ENCODE measurements at regions not wholly inside any gene's neighbourhood (a gene's known extent, or its start where the extent isn't known, plus 50 kb on each side); places are given as distances from the start of the nearest gene placed in this dataset.

GRCh38 chr5:173413471-173413982, 85.3 kb upstream of the STC2 start:
- no peaks in the 10 kb centered on the region for H3K4me1 Mint-ChIP-seq (ENCODE audit: low read depth, unreplicated experiment)
- no peak for TF ChIP-seq CTCF (IDR thresholded peaks at IDR 0.05; ENCODE audit: partially characterized antibody, unreplicated experiment)
- H3K4me3 Mint-ChIP-seq (ENCODE audit: unreplicated experiment): no peak overlapping the region
- peaks cover 3% of the 10 kb centered on the region for H3K27me3 Mint-ChIP-seq (ENCODE audit: unreplicated experiment)
- peaks cover 10% of the 10 kb centered on the region for H3K36me3 Mint-ChIP-seq (ENCODE audit: unreplicated experiment)
- no peak overlapping the region for H3K27ac Mint-ChIP-seq (ENCODE audit: unreplicated experiment)
- H3K9me3 Mint-ChIP-seq (ENCODE audit: unreplicated experiment): peaks cover 6% of the 10 kb centered on the region
- no peak for DNase-seq

- TF ChIP-seq CTCF (IDR thresholded peaks at IDR 0.05; ENCODE audit: partially characterized antibody, unreplicated experiment): no peak
- H3K27ac Mint-ChIP-seq (ENCODE audit: unreplicated experiment): no peak overlapping the region
- peaks cover 3% of the 10 kb centered on the region for H3K27me3 Mint-ChIP-seq (ENCODE audit: unreplicated experiment)
- DNase-seq: no peak
- H3K9me3 Mint-ChIP-seq (ENCODE audit: unreplicated experiment): peaks cover 6% of the 10 kb centered on the region
- H3K4me3 Mint-ChIP-seq (ENCODE audit: unreplicated experiment): no peak overlapping the region
- peaks cover 5% of the 10 kb centered on the region for H3K36me3 Mint-ChIP-seq (ENCODE audit: unreplicated experiment)
- H3K4me1 Mint-ChIP-seq (ENCODE audit: low read depth, unreplicated experiment): no peaks in the 10 kb centered on the region
These were observed 84.4 kb upstream of the STC2 start for GRCh38 chr5:173412566-173412965.

DNA sequence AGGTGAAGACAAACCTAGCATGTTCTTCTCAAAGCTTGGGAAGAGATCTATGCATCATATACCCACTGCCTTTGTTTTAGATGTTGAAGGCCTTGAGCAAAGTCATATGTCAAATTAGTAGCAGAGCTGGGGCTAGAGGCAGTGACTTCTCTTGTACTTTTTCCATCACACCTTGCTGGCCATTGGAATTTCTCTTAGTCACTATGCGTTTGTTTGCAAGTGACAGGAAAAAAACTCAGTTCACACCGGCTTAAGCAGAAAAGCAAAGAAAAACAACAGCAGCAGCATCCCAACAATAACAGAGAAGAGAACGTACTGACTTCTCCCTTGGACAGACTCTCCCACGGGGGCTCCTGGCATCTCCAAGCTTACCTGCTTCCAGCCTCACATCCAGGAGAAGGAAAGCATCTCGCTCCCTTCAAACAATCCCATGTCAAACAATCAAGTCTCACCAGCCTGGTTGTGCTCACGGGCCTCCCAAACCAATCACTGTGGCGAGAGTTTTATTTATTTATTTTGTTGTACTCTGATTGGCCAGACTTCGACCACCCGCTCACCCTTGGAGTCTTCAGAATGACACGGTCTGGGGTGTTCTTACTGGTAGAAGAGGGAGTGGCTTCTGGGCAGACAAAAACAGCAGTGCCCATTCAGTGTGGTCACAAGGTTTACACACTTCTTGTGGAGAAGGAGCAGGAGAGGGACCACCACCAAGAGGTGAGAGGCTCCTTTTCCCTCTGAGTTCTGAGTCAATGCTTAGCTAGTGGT, 83.8 kb upstream of the STC2 start:
- Mint-ChIP-seq H3K9me3 (ENCODE audit: unreplicated experiment) (peaks cover 5% of the 10 kb centered on the region), H3K27me3 (ENCODE audit: unreplicated experiment) (peaks cover 3% of the 10 kb centered on the region), H3K36me3 (ENCODE audit: unreplicated experiment) (peaks cover 2% of the 10 kb centered on the region), H3K4me3 (ENCODE audit: unreplicated experiment) (no peak overlapping the region), H3K27ac (ENCODE audit: unreplicated experiment) (no peak overlapping the region), H3K4me1 (ENCODE audit: low read depth, unreplicated experiment) (no peaks in the 10 kb centered on the region)
- TF ChIP-seq CTCF (IDR thresholded peaks at IDR 0.05; ENCODE audit: partially characterized antibody, unreplicated experiment): no peak
- DNase-seq: no peak

DNA sequence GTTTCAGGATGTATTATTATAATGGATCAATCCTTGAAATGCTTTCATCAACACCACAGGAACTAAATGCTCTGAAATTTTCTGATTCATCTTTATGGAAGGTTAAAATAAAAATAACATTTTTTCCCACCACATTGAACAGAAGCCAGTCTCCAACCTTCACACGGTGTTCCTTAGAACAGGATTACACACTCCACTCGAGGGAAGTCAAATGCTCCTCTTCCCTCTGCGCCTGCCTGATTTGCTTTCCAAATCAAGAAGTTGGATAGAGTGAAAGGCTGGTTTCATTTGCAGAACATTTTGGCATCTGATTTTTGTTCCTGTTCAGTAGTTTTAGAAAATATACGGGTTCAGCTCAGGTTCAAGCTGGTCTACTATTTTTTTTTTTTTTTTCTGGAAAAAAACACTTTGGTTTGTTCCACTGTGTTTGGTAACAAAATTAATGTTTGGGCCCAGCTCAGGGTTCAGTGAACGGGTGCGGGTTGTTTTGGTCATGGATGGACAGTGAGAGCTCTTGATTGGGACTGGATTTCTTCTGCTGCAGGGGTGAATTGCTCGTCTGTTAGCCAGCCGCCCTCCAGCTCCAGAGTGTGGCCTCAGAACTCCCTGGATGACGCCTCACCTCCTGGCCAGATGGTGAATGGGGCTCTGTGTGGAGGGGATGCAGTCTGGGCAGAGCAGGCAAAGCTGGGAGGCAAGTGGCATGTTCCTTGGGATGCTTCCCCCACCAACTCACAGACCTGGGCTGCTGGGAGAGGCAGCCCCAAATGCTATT, 82.4 kb upstream of the STC2 start:
- Mint-ChIP-seq H3K9me3 (ENCODE audit: unreplicated experiment) (peaks cover 4% of the 10 kb centered on the region), H3K27ac (ENCODE audit: unreplicated experiment) (no peak overlapping the region), H3K4me3 (ENCODE audit: unreplicated experiment) (no peak overlapping the region), H3K36me3 (ENCODE audit: unreplicated experiment) (no peaks in the 10 kb centered on the region), H3K27me3 (ENCODE audit: unreplicated experiment) (peaks cover 2% of the 10 kb centered on the region), H3K4me1 (ENCODE audit: low read depth, unreplicated experiment) (no peaks in the 10 kb centered on the region)
- no peak for DNase-seq
- no peak for TF ChIP-seq CTCF (IDR thresholded peaks at IDR 0.05; ENCODE audit: partially characterized antibody, unreplicated experiment)

- Mint-ChIP-seq H3K27me3 (ENCODE audit: unreplicated experiment) (peaks cover 2% of the 10 kb centered on the region), H3K4me1 (ENCODE audit: low read depth, unreplicated experiment) (no peaks in the 10 kb centered on the region), H3K27ac (ENCODE audit: unreplicated experiment) (no peak overlapping the region), H3K4me3 (ENCODE audit: unreplicated experiment) (no peak overlapping the region), H3K36me3 (ENCODE audit: unreplicated experiment) (no peaks in the 10 kb centered on the region), H3K9me3 (ENCODE audit: unreplicated experiment) (peaks cover 3% of the 10 kb centered on the region)
- no peak for TF ChIP-seq CTCF (IDR thresholded peaks at IDR 0.05; ENCODE audit: partially characterized antibody, unreplicated experiment)
- no peak for DNase-seq
These were observed 80.7 kb upstream of the STC2 start for GRCh38 chr5:173408946-173409345.
